A549 (cell line): ENCODE measurements at regions not wholly inside any gene's neighbourhood (a gene's known extent, or its start where the extent isn't known, plus 50 kb on each side); places are given as distances from the start of the nearest gene placed in this dataset.
A peak's percentile ranks its signal among the peaks of the same experiment; 100 is the strongest.
"Not testable (repeated sequence)": the region's sequence is repeated elsewhere in the genome, so short reads cannot be mapped to it uniquely, and the experiment has no call there.

Experiments
- ATAC-seq, 2 experiments: fragments of 200-7000 bp in 1 of 2; fragments of >200 bp in 1 of 2; cut with Nextera tagmentation in 1 of 2; cut with Tn5 transposase in 1 of 2; 3 replicates each; pipeline versions ENCODE4 v1.8.0 to v1.9.1; 2018 to 2020; ENCODE audit warnings: mild to moderate bottlenecking in 1 of 2, moderate library complexity in 1 of 2
- CTCF ChIA-PET: fragments of 300-600 bp; sonication (Branson Sonifier 250); formaldehyde crosslinking; extraction: SDS; loops from one replicate; lab custom pipeline; 2021; ENCODE audit warnings: antibody characterized with exemption, inconsistent platforms; lab: Yijun Ruan, JAX
- POLR2A ChIA-PET: fragments of 350-600 bp; formaldehyde crosslinking; extraction: SDS; loops from one replicate; lab custom pipeline; 2021; ENCODE audit warnings: antibody characterized with exemption, inconsistent platforms; lab: Yijun Ruan, JAX
- DNase-seq, 2 experiments: peaks; one replicate each; pipeline versions ENCODE4 v3.0.0 to v3.0.0-alpha.2; 2011 to 2016; ENCODE audit warnings: low read depth in 1 of 2, low spot score in 1 of 2
- FAIRE-seq: peaks from 2 replicates; lab custom pipeline; 2011; peaks lifted over from hg19 to GRCh38; lab: Jason Lieb, UNC
- H3K27ac ChIP-seq, 2 experiments: fragments of >200 bp; sonication (Bioruptor Twin); formaldehyde crosslinking; 3 replicates each; pipeline ENCODE4 v1.5.1; 2016 to 2017
- H3K4me1 ChIP-seq: fragments of >200 bp; sonication (Bioruptor Twin); formaldehyde crosslinking; 3 replicates; pipeline ENCODE4 v1.6.1; 2016
- H3K4me2 ChIP-seq: fragments of >200 bp; sonication (Bioruptor Twin); formaldehyde crosslinking; 3 replicates; pipeline ENCODE4 v1.6.1; 2016
- H3K4me3 ChIP-seq: fragments of >200 bp; sonication (Bioruptor Twin); formaldehyde crosslinking; 3 replicates; pipeline ENCODE4 v1.5.1; 2016
- H3K9me3 ChIP-seq: fragments of >200 bp; sonication (Bioruptor Twin); formaldehyde crosslinking; 3 replicates; pipeline ENCODE4 v1.6.1; 2016
- CBX8 ChIP-seq: fragments of 200-600 bp; sonication (generic); IDR thresholded peaks from 2 replicates; pipeline ENCODE4 v1.6.1; 2016
- CEBPB ChIP-seq, 2 experiments: fragments of >200 bp in 1 of 2; sonication (Bioruptor Twin) in 1 of 2; formaldehyde crosslinking in 1 of 2; IDR thresholded peaks; 2 replicates each; pipeline ENCODE4 v1.6.1; 2012 to 2016
- EHMT2 ChIP-seq: fragments of 200-600 bp; sonication (generic); IDR thresholded peaks from 2 replicates; pipeline ENCODE4 v1.6.1; 2016; ENCODE audit warnings: antibody characterized with exemption, low read depth, mild to moderate bottlenecking, moderate library complexity
- FOSB ChIP-seq: fragments of 250-450 bp; sonication (Bioruptor Pico); IDR thresholded peaks from 2 replicates; pipeline ENCODE4 v1.5.0; 2020; ENCODE audit warnings: mild to moderate bottlenecking, moderate library complexity
- HDAC2 ChIP-seq: fragments of 200-600 bp; sonication (generic); IDR thresholded peaks from 2 replicates; pipeline ENCODE4 v1.6.1; 2016
- HOXA7 ChIP-seq: fragments of 250-450 bp; sonication (Bioruptor Pico); IDR thresholded peaks from 2 replicates; pipeline ENCODE4 v1.5.0; 2020; ENCODE audit warnings: mild to moderate bottlenecking, moderate library complexity
- JUNB ChIP-seq: fragments of >200 bp; sonication (Bioruptor Twin); formaldehyde crosslinking; IDR thresholded peaks from 2 replicates; pipeline ENCODE4 v1.6.1; 2016
- MYC ChIP-seq: IDR thresholded peaks from 2 replicates; pipeline ENCODE4 v1.6.1; 2012; ENCODE audit warnings: mild to moderate bottlenecking, inconsistent platforms, low read length, improper control_type of control experiment, borderline replicate concordance
- NFE2L2 ChIP-seq: fragments of 150-350 bp; conservative IDR thresholded peaks from 2 replicates; pipeline ENCODE4 v1.6.1; 2014; ENCODE audit warnings: low read length
- PHF8 ChIP-seq: fragments of 200-600 bp; sonication (generic); IDR thresholded peaks from 2 replicates; pipeline ENCODE4 v1.6.1; 2016; ENCODE audit warnings: low read depth, mild to moderate bottlenecking, antibody characterized with exemption, moderate library complexity, borderline replicate concordance
- POLR2A ChIP-seq: IDR thresholded peaks from 2 replicates; pipeline ENCODE4 v1.6.1; 2012; ENCODE audit warnings: mild to moderate bottlenecking, low read length
- RCOR1 ChIP-seq: fragments of 150-350 bp; IDR thresholded peaks from 2 replicates; pipeline ENCODE4 v1.6.1; 2014; ENCODE audit warnings: antibody characterized with exemption, low read length, low read depth
- RFX5 ChIP-seq: fragments of 450-650 bp; IDR thresholded peaks from 2 replicates; pipeline ENCODE4 v1.7.1; 2014; ENCODE audit warnings: antibody characterized with exemption, mild to moderate bottlenecking, moderate library complexity
- TP53 ChIP-seq: fragments of 250-450 bp; sonication (Bioruptor Pico); IDR thresholded peaks from 2 replicates; pipeline ENCODE4 v1.5.0; 2021; ENCODE audit warnings: mild to moderate bottlenecking, moderate library complexity
- ZC3H11A ChIP-seq: fragments of 450-650 bp; IDR thresholded peaks from 2 replicates; pipeline ENCODE4 v1.6.1; 2014; ENCODE audit warnings: antibody characterized with exemption, mild to moderate bottlenecking
- ZNF302 ChIP-seq: fragments of 250-450 bp; sonication (Bioruptor Pico); IDR thresholded peaks from 2 replicates; pipeline ENCODE4 v1.9.0; 2021; ENCODE audit warnings: inconsistent platforms, mild to moderate bottlenecking, moderate library complexity
- WGBS: methylation state at CpG from one replicate; pipeline ENCODE4 v1.1.6; 2017; ENCODE audit errors: missing lambda C conversion rate; 5-methylcytosine and 5-hydroxymethylcytosine counted together
- TF ChIP-seq, protein P1 (sequence below): fragments of >200 bp; sonication (Bioruptor Twin); formaldehyde crosslinking; IDR thresholded peaks from 2 replicates; pipeline ENCODE4 v1.6.1; 2016
- TF ChIP-seq, protein P2 (sequence below): fragments of >200 bp; sonication (Bioruptor Twin); formaldehyde crosslinking; IDR thresholded peaks from 3 replicates; pipeline ENCODE4 v1.6.1; 2016

DNA sequence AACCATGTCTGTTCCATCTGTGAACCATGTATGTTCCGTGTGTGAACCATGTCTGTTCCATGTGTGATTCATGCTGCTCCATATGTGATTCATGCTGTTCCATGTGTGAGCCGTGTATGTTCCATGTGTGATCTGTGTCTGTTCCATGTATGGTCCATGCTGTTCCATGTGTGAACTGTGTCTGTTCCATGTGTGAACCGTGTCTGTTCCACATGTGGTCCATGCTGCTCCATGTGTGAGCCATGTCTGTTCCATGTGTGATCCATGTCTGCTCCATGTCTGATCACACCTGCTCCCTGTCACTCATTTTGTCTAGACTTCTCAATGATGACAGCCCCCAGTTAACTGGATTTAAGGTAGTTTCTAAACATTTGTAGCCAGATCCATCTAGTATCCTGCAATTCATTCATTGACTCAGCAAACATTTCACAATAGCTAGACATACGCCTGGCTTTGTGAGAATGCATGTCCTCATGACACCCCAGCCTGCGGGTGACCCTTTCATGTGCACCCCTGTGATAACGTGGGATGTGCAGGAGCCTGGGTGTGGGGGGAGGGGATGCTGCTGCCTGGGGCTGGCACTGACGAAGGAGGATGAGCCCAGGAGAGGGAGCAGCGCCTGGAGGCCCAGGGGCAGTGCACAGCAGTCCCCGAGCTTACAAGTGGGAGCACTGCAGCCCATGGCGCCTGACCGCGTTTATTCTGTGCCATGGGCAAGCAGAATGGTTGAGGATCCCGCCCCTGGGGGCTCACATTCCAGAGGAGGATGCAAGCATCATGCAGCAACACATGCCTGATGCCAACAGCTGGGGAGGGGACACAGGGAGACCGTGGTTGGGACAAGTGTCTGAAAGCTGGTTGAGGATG, 74.1 kb upstream of the METTL9 start:
- H3K9me3 ChIP-seq, DNase-seq, H3K4me2 ChIP-seq, H3K4me3 ChIP-seq, FAIRE-seq, ATAC-seq, CTCF ChIA-PET: not testable (repeated sequence)
- TF ChIP-seq CEBPB (IDR thresholded peaks at IDR 0.05): peak in 1 of 2 experiments; percentile 15; a peak in 1 of 4 replicates
- Histone ChIP-seq H3K4me1 (peaks cover 10% of the 10 kb centered on the region), H3K27ac (peak overlapping the region in 1 of 2 experiments; percentile 30; a peak in 2 of 6 replicates)
- 70% methylated on average over 13 of the region's 14 CpGs for WGBS
- POLR2A ChIA-PET: interaction anchor here (0.6 kb wide), 1 partner anchor 34 kb away, joined by 6 read pairs; no protein-coding TSS in a partner anchor

DNA sequence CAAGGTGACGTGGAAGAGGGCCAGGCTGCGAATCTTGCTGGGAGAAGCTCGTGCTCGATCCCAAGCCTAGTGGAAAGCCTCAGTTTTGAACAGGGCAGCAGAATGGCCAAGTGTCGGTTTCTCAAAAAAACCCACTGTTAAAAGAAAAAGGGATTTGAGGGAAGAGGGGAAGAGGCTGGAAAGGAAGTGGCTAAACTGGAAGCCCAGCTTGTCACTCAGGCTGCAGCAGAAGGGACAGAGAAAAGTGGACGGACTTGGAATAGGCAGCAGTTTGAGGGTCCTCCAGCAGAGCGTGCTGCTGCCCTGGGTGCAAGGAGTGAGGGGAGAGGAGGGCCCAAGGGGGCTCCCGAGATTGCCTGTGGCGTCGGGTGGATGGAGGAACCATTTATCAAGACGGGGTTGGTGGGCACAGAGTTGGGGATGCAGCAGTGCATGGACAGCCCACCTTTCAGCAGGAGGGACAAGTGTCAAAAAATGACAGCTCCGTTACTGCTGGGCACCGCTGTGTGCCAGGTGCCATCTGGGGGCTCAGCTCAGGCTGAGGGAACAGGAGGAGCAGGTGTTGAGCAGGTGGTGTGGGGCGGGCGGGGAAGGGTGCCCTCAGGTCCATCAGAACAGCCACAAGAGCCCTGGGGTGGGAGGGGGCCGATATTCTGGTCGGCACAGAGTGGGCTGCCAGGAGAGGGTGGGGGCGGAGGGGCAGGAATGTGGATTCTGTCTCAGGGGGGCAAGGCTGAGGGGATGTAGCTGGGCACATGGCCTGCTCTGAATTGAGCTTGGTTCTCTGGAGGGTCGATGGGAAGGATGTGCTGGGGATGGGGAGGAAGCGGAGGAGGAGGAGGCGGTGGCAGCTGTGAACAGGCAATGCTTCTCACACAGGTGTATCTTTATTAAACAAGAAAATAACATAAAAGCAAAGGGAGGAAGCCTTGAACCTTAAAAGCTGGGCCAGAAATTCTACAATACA, 73.1 kb upstream of the METTL9 start:
- CTCF ChIA-PET: not testable (repeated sequence)

DNA sequence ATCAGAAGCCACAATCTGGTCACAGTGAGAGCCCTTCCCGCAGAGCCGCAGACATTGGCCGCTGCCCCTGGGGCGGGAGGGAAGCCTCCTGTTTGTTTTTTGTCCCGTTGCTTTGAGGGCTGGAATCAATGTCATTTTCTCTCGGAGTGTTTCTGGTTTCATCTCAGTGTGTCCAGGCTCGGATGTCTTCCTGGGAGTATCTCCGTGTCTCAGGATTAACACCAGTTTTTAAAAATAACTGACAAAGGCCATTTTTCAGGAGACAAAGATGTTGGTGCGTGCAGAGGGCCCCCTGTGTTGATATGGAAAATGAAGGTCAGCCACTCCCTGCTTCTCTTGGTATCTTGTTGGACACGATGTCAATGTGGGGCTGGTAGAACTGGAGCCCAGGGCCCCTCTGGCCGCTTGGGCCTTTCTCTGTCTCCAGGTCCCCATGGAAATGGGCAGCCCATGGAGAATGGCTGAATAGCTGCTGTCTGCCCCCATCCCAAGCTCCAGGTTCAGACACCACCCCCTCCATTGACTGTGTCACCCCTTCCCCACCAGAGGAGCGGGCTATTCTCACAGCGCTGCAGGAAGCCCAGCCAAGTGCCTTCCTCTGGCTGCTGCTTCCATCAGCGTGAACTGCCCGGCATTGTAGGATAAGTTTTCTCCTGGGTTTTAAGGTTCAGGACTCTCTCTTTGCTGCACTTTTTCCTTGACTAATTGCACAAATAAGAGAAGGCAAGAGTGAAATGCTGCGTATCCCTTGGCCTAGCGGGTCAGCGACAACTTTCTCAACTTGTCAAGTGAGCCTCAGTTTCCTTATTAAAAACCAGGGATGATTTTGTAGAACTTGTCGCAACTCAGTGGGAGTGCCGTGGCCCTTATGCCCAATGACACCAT, 72.2 kb upstream of the METTL9 start:
- Histone ChIP-seq H3K4me1 (no peaks in the 10 kb centered on the region), H3K27ac (no peak overlapping the region), H3K4me3 (no peak overlapping the region), H3K9me3 (no peaks in the 10 kb centered on the region), H3K4me2 (no peak overlapping the region)
- ChIA-PET POLR2A (no interaction called here), CTCF (interaction anchor here (0.6 kb wide), 1 partner anchor 32 kb away, joined by 3 read pairs; no protein-coding TSS in a partner anchor)
- FAIRE-seq (no peak), DNase-seq (no peak), ATAC-seq (no peak)
- TF ChIP-seq FOSB (no peak), RCOR1 (no peak), POLR2A (no peak), JUNB (no peak), CBX8 (no peak), HOXA7 (no peak), PHF8 (no peak), MYC (no peak), NFE2L2 (no peak), TP53 (CRISPR knock-in tag) (no peak), HDAC2 (no peak), CEBPB (IDR thresholded peaks at IDR 0.05) (no peak), EHMT2 (no peak), RFX5 (no peak), ZNF302 (CRISPR knock-in tag) (no peak), ZC3H11A (no peak)
- TF ChIP-seq, protein P1, sequence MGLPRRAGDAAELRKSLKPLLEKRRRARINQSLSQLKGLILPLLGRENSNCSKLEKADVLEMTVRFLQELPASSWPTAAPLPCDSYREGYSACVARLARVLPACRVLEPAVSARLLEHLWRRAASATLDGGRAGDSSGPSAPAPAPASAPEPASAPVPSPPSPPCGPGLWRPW: no peak
- TF ChIP-seq, protein P2, sequence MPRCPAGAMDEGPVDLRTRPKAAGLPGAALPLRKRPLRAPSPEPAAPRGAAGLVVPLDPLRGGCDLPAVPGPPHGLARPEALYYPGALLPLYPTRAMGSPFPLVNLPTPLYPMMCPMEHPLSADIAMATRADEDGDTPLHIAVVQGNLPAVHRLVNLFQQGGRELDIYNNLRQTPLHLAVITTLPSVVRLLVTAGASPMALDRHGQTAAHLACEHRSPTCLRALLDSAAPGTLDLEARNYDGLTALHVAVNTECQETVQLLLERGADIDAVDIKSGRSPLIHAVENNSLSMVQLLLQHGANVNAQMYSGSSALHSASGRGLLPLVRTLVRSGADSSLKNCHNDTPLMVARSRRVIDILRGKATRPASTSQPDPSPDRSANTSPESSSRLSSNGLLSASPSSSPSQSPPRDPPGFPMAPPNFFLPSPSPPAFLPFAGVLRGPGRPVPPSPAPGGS: no peak
- 80% methylated on average over 20 of the region's 20 CpGs for WGBS

More for the DNA sequence above, 73.1 kb upstream of the METTL9 start:
- not testable (repeated sequence) for H3K9me3 ChIP-seq, DNase-seq, FAIRE-seq, ATAC-seq, H3K4me1 ChIP-seq, H3K4me2 ChIP-seq, H3K4me3 ChIP-seq
- 84% methylated on average over 15 of the region's 21 CpGs for WGBS
- POLR2A ChIA-PET: interaction anchor here (0.6 kb wide), 1 partner anchor 33 kb away, joined by 6 read pairs; no protein-coding TSS in a partner anchor
- peak overlapping the region in 1 of 2 experiments; percentile 30; a peak in 2 of 6 replicates for H3K27ac ChIP-seq

DNA sequence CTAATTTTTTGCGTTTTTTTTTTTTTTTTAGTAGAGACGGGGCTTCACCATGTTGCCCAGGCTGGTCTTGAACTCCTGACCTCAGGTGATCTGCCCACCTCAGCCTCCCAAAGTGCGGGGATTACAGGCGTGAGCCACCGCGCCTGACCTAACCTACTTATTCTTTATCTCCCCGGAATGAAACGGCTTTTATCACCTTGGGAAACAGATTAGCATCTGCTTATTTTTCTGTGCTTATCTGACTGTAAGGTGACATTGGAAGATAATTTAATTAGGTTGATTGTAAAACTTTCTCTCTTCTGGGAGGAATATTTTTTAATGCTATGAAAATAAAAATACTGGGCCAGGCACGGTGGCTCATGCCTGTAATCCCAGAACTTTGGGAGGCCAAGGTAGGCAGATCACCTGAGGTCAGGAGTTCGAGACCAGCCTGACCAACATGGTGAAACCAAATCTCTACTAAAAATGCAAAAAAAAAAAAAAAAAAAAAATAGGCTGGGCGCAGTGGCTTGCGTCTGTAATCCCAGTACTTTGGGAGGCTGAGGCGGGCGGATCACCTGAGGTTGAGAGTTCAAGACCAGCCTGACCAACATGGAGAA, 70.2 kb upstream of the METTL9 start:
- CTCF ChIA-PET, H3K4me1 ChIP-seq, FAIRE-seq, H3K4me2 ChIP-seq, H3K27ac ChIP-seq, POLR2A ChIA-PET, H3K9me3 ChIP-seq, ATAC-seq, DNase-seq, H3K4me3 ChIP-seq: not testable (repeated sequence)
- 76% methylated on average over 14 of the region's 14 CpGs for WGBS

DNA sequence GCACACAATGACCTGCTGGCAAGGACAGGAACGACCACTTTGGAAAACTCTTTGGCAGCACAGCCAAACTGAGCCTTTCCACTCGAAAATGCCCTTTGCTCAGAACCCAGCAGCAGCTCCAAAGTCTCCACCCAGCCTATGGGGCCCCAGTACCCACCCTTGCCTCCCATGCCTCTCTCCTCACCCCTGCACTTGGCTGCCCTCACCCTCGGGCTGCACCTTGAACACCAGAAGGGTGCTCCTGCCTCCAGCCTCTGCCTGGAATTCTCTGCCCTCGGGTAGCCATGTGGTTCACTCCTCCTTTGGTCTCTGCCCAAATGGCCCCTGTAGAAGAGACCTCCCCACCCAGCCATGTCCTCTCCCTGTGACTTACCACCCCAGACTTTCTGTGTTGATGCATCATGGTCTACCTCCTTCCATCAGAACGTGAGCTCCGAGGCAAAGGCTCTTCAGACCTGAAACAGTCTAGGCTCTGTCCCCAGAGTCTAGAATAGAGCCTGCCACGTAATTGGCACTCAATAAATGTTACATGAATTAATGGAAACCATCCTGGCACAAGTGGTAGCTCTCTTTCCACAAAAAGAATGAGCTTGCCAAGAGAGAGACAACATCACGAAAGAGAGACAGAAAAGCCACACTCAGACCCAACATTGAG, 68.5 kb upstream of the METTL9 start:
- H3K4me2 ChIP-seq, H3K4me1 ChIP-seq, H3K4me3 ChIP-seq, H3K27ac ChIP-seq, POLR2A ChIA-PET, FAIRE-seq, H3K9me3 ChIP-seq, DNase-seq: not testable (repeated sequence)
- WGBS: 54% methylated on average over 7 of the region's 8 CpGs
- CTCF ChIA-PET: interaction anchor here (0.6 kb wide), 1 partner anchor 71 kb away, joined by 4 read pairs; no protein-coding TSS in a partner anchor
- peak; percentile 39 to 41; a peak in 5 of 6 replicates for ATAC-seq
